ENCODE measurements at regions not wholly inside any gene's neighbourhood (a gene's known extent, or its start where the extent isn't known, plus 50 kb on each side); places are given as distances from the start of the nearest gene placed in this dataset.

- Histone ChIP-seq H3K9me3 (ENCODE audit: control insufficient read depth, insufficient read depth, low read depth, low read length) (no peaks in the 10 kb centered on the region), H3K27ac (ENCODE audit: low read length) (no peak overlapping the region), H3K4me1 (ENCODE audit: control insufficient read depth, insufficient read depth, low read length) (no peaks in the 10 kb centered on the region), H3K36me3 (ENCODE audit: control insufficient read depth, insufficient read depth, low read length) (no peaks in the 10 kb centered on the region), H3K27me3 (ENCODE audit: control insufficient read depth, insufficient read depth, low read length) (no peaks in the 10 kb centered on the region), H3K4me3 (ENCODE audit: low read depth in 2 of 2, low read length in 2 of 2) (no peak overlapping the region)
- TF ChIP-seq CTCF (IDR thresholded peaks at IDR 0.05) (no peak), POLR2AphosphoS5 (IDR thresholded peaks at IDR 0.05; ENCODE audit: low read depth, low read length) (no peak), TCF7L2 (IDR thresholded peaks at IDR 0.05; ENCODE audit: low read depth, low read length) (no peak)
- in situ Hi-C loops (cut with HindIII; ENCODE audit: low pct_unique_long_range_greater_than_20kb, low sequenced_read_pairs), result no loop called here
- POLR2A ChIA-PET, result no interaction called here
- DNase-seq (ENCODE audit: low read depth, low spot score), result no peak
- no TSS peak for BruUV-seq (replicated peaks)
- intact Hi-C loops (cut with micrococcal nuclease; ENCODE audit: unreplicated experiment), result no loop called here
- CTCF ChIA-PET, result no interaction called here
- ATAC-seq, result no peak
Measured at GRCh38 chr3:40602778-40603385, 78.1 kb downstream of the ZNF621 start.

GRCh38 chr3:40605960-40606359 is 81.2 kb downstream of the ZNF621 start:
- intact Hi-C loops (cut with micrococcal nuclease; ENCODE audit: unreplicated experiment) (no loop called here), in situ Hi-C loops (cut with HindIII; ENCODE audit: low pct_unique_long_range_greater_than_20kb, low sequenced_read_pairs) (no loop called here)
- Histone ChIP-seq H3K36me3 (ENCODE audit: control insufficient read depth, insufficient read depth, low read length) (no peaks in the 10 kb centered on the region), H3K4me1 (ENCODE audit: control insufficient read depth, insufficient read depth, low read length) (no peaks in the 10 kb centered on the region), H3K9me3 (ENCODE audit: control insufficient read depth, insufficient read depth, low read depth, low read length) (no peaks in the 10 kb centered on the region), H3K27me3 (ENCODE audit: control insufficient read depth, insufficient read depth, low read length) (no peaks in the 10 kb centered on the region), H3K27ac (ENCODE audit: low read length) (no peak overlapping the region), H3K4me3 (ENCODE audit: low read depth in 2 of 2, low read length in 2 of 2) (no peak overlapping the region)
- TF ChIP-seq TCF7L2 (IDR thresholded peaks at IDR 0.05; ENCODE audit: low read depth, low read length) (no peak), SIN3A (IDR thresholded peaks at IDR 0.05; ENCODE audit: borderline replicate concordance, insufficient read depth, low read depth, low read length) (no peak), CTCF (IDR thresholded peaks at IDR 0.05) (no peak), REST (IDR thresholded peaks at IDR 0.05; ENCODE audit: insufficient read depth in 1 of 2, low read depth in 2 of 2, low read length in 1 of 2) (no peak), POLR2AphosphoS5 (IDR thresholded peaks at IDR 0.05; ENCODE audit: low read depth, low read length) (no peak)
- DNase-seq (ENCODE audit: low read depth, low spot score), result no peak
- CTCF ChIA-PET, result no interaction called here
- POLR2A ChIA-PET, result no interaction called here
- ATAC-seq, result no peak
- BruUV-seq (replicated peaks), result no TSS peak
